Uterus (tissue), 3 donors: ENCODE measurements at regions not wholly inside any gene's neighbourhood (a gene's known extent, or its start where the extent isn't known, plus 50 kb on each side); places are given as distances from the start of the nearest gene placed in this dataset.

ENCODE experiments used
- DNase-seq, 2 donors: peaks; one replicate each; pipeline ENCODE4 v3.0.0-alpha.2; 2019 to 2020
- H3K27ac ChIP-seq, 2 donors: fragments of 200-600 bp; sonication (generic); 1 replicate in 1 of 2; 2 replicates in 1 of 2; pipeline ENCODE4 v1.5.1; 2016 to 2018
- H3K27me3 ChIP-seq, 2 donors: fragments of 200-600 bp; sonication (generic); one replicate each; pipeline ENCODE4 v1.5.1; 2018 to 2019; ENCODE audit warnings: control low read depth in 1 of 2
- H3K36me3 ChIP-seq, 2 donors: fragments of 200-600 bp; sonication (generic); one replicate each; pipeline ENCODE4 v1.5.1; 2019; ENCODE audit warnings: control low read depth in 1 of 2
- H3K4me1 ChIP-seq, 2 donors: fragments of 200-600 bp; sonication (generic); one replicate each; pipeline ENCODE4 v1.5.1; 2018 to 2019; ENCODE audit warnings: control low read depth in 1 of 2
- H3K4me3 ChIP-seq, 2 donors: fragments of 200-600 bp; sonication (generic); 1 replicate in 1 of 2; 2 replicates in 1 of 2; pipeline ENCODE4 v1.5.1; 2018 to 2019; ENCODE audit warnings: mild to moderate bottlenecking in 1 of 2
- H3K9me3 ChIP-seq, 2 donors: fragments of 200-600 bp; sonication (generic); one replicate each; pipeline ENCODE4 v1.5.1; 2019; ENCODE audit warnings: control low read depth in 1 of 2
- CTCF ChIP-seq, 4 experiments: fragments of 200-600 bp in 2 of 4; fragments of 450-650 bp in 2 of 4; sonication (generic) in 2 of 4; IDR thresholded peaks; one replicate each; pipeline ENCODE4 v1.5.1; 2016 to 2019; ENCODE audit warnings: antibody characterized with exemption in 4 of 4, mild to moderate bottlenecking in 2 of 4, moderate library complexity in 1 of 4
- POLR2A ChIP-seq, 2 donors: fragments of 450-650 bp; IDR thresholded peaks; one replicate each; pipeline ENCODE4 v1.6.1; 2016; ENCODE audit warnings: antibody characterized with exemption in 2 of 2, mild to moderate bottlenecking in 1 of 2, moderate library complexity in 1 of 2
- intact Hi-C: fragments of 100-400 bp; cut with DNase I; formaldehyde crosslinking; loops from one replicate; pipeline ENCODE4 v1.15.1; 2023; ENCODE audit warnings: low total_unique reads
- donor health status: DM: yes; HTN: yes; CAD: no.

- no peaks in the 10 kb centered on the region for H3K9me3 ChIP-seq
- DNase-seq: no peak
- H3K36me3 ChIP-seq: no peaks in the 10 kb centered on the region
- H3K27me3 ChIP-seq: no peaks in the 10 kb centered on the region
- H3K4me3 ChIP-seq: no peak overlapping the region
- intact Hi-C loops: no loop called here
- H3K27ac ChIP-seq: no peak overlapping the region
- TF ChIP-seq POLR2A (IDR thresholded peaks at IDR 0.05) (no peak), CTCF (IDR thresholded peaks at IDR 0.05) (no peak)
- H3K4me1 ChIP-seq: peaks cover 9 to 20% of the 10 kb centered on the region in 2 donors
Measured at GRCh38 chr12:124622764-124623163, 55.4 kb upstream of the NCOR2 start.

GRCh38 chr12:124622331-124622730, 54.9 kb upstream of the NCOR2 start:
- peaks cover 9 to 20% of the 10 kb centered on the region in 2 donors for H3K4me1 ChIP-seq
- no peak overlapping the region for H3K27ac ChIP-seq
- no peak for DNase-seq
- H3K27me3 ChIP-seq: no peaks in the 10 kb centered on the region
- H3K4me3 ChIP-seq: no peak overlapping the region
- no peaks in the 10 kb centered on the region for H3K9me3 ChIP-seq
- intact Hi-C loops: no loop called here
- no peaks in the 10 kb centered on the region for H3K36me3 ChIP-seq
- TF ChIP-seq POLR2A (IDR thresholded peaks at IDR 0.05) (no peak), CTCF (IDR thresholded peaks at IDR 0.05) (no peak)

- H3K9me3 ChIP-seq: no peaks in the 10 kb centered on the region
- no peaks in the 10 kb centered on the region for H3K27me3 ChIP-seq
- no peaks in the 10 kb centered on the region for H3K36me3 ChIP-seq
- TF ChIP-seq POLR2A (IDR thresholded peaks at IDR 0.05): no peak
- TF ChIP-seq CTCF (IDR thresholded peaks at IDR 0.05): no peak
- peak overlapping the region; percentile 72 to 76 for H3K27ac ChIP-seq
- intact Hi-C loops: no loop called here
- peaks cover 9 to 18% of the 10 kb centered on the region in 2 donors for H3K4me1 ChIP-seq
- H3K4me3 ChIP-seq: no peak overlapping the region
- peak; percentile 82 to 85 for DNase-seq
Measured at GRCh38 chr12:124621296-124621660, 53.9 kb upstream of the NCOR2 start.

GRCh38 chr12:124620606-124621295, 53.3 kb upstream of the NCOR2 start:
- H3K36me3 ChIP-seq: no peaks in the 10 kb centered on the region
- DNase-seq: no peak
- no peaks in the 10 kb centered on the region for H3K27me3 ChIP-seq
- no peak for TF ChIP-seq POLR2A (IDR thresholded peaks at IDR 0.05)
- no peak for TF ChIP-seq CTCF (IDR thresholded peaks at IDR 0.05)
- H3K4me1 ChIP-seq: peaks cover 9 to 13% of the 10 kb centered on the region in 2 donors
- no peak overlapping the region for H3K4me3 ChIP-seq
- intact Hi-C loops: no loop called here
- H3K27ac ChIP-seq: peak overlapping the region; percentile 72 to 76
- H3K9me3 ChIP-seq: no peaks in the 10 kb centered on the region

- Histone ChIP-seq H3K27me3 (no peaks in the 10 kb centered on the region), H3K4me1 (peaks cover 9 to 12% of the 10 kb centered on the region in 2 donors), H3K36me3 (no peaks in the 10 kb centered on the region), H3K4me3 (no peak overlapping the region), H3K27ac (no peak overlapping the region), H3K9me3 (no peaks in the 10 kb centered on the region)
- intact Hi-C loops: no loop called here
- DNase-seq: no peak
- TF ChIP-seq CTCF (IDR thresholded peaks at IDR 0.05) (no peak), POLR2A (IDR thresholded peaks at IDR 0.05) (no peak)
Measured at GRCh38 chr12:124618291-124618902, 51.0 kb upstream of the NCOR2 start.
